Mesenteric fat pad (tissue), 1 donor: ENCODE measurements at regions not wholly inside any gene's neighbourhood (a gene's known extent, or its start where the extent isn't known, plus 50 kb on each side); places are given as distances from the start of the nearest gene placed in this dataset.
A peak's percentile ranks its signal among the peaks of the same experiment; 100 is the strongest.

ENCODE experiments used
- DNase-seq: peaks from one replicate; pipeline ENCODE4 v3.0.0-alpha.2; 2020; ENCODE audit warnings: low spot score
- donor health status: DM: yes; HTN: yes; CAD: no.

DNA sequence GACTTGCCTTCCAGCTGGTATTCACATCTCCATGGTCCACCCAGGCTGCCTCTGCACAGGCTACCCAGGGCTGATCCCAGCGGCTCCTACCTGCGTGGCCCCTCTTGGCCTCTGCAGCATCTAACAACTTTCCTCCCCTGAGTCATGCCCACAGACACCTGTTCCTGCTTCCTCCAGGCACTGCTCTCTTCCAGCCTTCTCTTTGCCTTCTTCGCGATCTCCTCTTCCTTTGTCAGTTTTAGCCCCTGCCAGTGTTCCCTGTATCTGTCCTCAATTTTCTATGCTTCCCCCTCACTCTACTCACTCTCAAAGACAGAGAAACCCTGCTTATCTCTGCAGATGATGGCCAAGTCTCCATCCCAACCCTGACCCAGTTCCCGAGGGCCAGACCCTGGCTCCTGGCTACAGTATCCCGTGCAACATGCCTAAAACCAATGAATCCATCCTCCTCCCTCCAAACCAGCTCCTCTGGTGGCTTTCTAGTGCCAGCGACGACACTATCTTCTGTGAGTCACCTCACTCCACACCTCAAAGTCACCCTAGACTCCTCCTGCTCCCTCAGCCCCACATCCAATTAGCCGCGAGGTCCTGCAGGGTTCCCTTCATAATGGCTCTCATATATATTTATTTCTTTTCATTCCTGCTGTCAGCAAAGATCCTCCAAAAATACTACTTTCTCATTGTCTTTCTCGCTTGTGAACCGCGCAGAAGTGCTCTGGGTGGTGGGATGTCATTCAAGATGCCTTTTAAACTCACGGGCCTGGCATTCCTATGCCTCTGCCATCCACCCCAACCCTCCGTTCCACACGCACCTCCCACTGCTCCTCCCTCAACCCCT is 259.2 kb downstream of the TOMM20 start:
- DNase-seq: no peak

DNA sequence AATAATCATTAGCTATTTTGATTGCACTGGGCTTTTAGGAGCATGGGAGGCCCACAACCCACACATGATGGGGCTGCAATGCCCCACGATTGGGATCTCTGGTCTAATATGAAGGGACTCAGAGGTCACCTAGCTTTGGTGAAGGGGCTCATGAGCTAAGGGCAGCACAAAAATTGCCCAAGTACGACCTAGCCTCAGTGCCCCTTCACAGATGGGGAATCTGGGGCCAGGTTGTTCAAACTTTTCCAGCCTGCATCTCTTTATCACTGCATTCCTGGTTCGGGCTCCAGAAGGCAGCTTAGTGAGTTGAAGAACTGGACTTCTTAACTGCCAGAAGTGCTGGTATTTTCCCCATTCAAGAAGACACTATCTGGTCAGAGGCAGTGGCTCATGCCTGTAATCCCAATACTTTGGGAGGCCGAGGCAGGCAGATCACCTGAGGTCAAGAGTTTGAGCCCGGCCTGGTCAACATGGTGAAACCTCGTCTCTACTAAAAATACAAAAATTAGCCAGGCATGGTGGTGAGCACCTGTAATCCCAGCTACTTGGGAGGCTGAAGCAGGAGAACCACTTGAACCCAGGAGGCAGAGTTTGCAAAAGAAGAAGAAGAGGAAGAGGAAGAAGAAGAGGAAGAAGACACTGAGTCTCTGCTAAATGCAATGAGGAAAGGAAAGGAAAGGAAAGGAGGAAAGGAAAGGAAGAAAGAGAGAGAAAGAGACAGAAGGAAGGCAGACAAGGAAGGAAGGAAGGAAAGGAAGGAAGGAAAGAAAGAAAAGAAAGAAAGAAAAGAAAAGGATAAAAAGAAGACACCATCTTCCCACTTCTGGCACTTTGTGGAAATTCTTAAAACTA is 258.5 kb upstream of the IRF2BP2 start:
- no peak for DNase-seq

DNA sequence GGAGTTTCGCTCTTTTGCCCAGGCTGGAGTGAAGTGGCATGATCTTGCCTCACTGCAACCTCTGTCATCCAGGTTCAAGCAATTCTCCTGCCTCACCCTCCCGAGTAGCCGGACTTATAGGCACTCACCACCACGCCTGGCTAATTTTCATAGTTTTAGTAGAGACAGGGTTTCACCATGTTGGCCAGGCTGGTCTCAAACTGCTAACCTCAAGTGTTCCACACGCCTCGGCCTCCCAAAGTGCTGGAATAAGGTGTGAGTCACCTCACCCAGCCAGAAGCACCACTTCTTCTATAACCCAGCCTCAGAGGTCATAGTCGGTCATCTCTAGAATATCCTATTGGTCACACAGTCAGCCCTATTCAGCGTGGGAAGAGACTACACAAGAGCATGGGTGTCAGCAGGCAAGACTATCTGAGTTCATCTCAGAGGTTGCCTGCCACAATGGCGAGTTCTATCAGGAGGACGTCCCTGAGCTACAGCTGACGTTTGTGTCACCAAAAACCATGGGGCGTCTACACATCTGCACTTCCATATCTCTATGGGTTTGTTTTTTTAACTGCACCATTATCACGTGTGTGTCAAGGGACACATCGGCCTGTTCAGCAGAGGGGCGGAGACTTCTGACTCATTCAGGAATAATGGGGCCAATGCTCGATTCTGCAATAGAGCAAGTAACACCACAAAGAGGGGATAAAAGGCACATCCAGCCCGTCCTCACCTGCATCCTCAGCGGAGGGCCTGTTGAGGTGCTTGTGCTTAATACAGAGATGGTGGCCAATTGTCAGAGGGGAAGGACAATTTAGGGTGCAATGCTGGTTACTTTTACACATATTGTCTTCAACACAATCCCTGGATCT is 256.3 kb upstream of the IRF2BP2 start:
- no peak for DNase-seq

DNA sequence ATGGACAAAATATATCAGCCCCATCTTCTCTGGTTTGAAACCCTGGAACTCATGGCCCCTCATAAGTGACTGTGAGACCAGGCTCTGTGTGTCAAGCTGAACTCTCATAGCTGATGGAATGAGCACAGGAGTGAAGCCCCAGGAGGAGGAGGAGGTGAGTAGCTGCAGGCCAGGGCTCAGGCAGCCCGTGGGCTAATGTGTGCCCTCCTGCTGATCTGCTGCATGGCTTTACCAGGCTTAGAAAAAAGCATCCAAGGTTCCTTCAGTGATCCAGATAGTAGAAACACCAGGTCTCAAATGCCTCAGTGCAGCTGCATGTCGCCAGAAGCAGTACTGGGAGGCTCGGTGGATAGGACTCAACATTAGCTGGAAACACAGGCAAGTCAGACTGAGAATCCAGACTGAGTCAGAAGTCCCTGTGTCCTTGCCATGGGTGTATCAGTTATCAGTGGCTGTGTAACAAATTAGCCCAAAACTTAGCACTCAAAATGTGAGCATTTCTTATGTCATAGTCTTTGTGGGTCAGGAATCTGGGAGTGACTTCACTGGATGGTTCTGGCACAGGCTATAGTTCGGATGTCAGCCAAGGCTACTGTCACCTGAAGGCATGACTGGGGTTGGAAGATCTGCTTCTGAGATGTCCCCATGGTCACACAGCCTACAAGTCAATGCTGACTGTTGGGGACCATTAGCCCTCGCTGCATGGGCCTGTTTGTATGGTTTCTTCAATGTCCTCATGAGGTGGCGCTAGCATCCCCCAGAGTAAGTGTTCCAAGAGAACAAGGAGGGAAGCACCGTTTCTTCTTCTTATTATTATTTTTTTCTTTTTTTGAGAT is 255.4 kb upstream of the IRF2BP2 start:
- DNase-seq: no peak

DNA sequence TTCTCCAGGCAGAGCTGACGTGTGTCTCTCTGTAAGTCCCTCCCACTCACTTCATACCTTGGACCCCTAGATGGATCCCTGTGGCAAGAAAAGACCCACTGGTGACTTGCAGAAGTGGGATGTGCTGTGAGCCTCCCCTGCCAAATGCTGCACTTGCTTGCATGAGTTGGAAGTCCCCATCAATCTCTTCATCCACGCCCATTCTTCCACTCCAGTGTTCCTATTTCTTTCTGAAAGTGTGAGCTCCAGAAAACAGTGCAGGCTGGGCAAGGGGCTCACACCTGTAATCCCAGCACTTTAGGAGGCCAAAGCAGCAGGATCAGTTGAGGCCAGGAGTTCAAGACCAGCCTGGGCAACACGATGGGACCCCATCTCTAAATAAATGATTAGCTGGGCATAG is 254.1 kb upstream of the IRF2BP2 start:
- no peak for DNase-seq

DNA sequence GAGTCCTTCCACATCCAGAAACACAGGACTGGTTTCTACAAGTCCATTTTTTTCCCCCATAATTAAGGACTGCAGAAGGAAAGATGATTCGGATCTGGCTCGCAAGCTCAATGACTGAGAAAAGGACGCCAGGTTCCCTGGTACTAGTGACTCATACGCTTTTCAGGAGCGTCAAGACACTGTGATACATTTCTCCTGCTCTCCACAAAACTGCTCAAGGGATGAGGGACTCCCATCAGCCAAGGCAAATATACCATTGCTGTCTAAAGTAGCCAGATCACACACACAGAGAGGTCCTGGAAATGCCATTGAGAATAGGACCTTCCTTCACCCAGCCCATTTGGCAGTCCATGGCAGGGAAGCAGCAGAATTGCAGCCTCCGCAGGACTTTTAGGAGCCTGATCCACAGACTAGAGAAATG is 253.6 kb upstream of the IRF2BP2 start:
- no peak for DNase-seq

DNA sequence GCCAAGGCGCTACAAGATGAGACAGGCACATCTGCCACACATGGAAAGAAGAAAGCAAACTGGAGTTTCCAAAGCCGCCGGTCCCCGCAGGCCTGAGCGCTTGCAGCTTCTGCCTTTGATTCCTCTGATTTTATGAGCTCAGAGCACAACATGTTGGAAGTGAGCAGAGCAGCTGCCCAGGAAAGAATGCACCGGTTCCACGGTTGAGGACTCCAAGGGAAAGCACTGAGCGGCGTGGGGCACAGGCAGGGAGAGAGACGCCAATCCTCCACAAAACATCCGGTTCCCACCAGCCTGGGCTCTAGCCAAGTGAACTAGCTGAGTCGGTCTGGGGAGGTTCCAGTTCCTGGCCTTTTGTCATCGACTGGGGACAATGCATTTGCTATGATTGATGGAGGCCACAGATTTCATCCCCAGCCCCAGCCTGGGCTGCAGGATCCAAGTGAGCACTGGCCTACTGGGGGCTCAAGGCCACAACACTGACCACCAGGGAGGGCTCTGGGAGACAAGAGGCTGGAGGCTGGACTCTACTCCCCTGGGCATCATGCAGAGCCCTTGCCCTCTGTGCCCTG is 253.1 kb upstream of the IRF2BP2 start:
- peak; percentile 92 for DNase-seq

DNA sequence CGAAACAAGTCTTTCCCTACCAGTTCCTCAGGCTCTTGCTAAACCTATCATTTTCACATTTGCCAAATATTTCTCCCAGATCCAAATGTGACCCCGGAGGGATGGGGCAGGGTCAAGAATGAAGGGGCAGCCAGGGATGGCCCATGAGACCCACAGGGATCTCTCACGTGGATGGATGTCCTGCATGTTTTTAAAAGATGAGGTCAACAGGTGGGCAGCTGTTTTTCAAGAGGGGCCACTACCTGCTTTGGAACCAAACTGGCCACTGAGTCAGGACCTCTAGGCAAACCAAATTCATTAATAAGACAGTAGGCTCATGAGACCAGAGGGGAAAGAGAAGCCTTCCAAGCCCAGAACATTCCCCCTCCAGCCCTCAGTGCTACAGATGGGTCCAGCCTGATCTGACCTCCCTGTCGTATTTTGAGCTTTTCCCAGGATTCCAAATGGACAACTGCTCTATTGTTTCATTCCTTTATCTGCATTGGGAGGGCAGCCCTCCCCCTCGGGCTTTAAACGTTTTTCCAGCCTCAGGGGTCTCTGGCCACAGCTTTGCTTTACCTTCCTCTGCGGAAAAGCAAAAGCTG is 252.5 kb upstream of the IRF2BP2 start:
- DNase-seq: no peak

DNA sequence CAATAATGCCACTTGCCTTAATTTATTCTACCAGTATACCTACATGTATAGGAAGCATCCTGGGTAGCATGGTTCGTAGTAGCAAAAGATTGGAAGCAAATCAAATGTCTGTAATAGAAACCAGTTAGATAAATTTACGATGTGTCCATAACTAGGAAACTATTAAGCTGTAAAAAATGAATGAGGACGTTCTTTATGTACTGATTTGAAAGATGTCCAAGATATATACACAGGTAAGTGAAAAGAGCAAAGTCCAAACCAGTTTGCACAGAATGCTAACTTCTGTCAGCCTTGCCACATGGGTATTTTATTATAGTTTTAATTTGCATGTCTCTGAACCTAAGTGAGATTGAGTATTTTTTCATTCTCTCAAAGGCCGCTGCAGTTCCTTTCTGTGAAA is 251.8 kb upstream of the IRF2BP2 start:
- DNase-seq: no peak

DNA sequence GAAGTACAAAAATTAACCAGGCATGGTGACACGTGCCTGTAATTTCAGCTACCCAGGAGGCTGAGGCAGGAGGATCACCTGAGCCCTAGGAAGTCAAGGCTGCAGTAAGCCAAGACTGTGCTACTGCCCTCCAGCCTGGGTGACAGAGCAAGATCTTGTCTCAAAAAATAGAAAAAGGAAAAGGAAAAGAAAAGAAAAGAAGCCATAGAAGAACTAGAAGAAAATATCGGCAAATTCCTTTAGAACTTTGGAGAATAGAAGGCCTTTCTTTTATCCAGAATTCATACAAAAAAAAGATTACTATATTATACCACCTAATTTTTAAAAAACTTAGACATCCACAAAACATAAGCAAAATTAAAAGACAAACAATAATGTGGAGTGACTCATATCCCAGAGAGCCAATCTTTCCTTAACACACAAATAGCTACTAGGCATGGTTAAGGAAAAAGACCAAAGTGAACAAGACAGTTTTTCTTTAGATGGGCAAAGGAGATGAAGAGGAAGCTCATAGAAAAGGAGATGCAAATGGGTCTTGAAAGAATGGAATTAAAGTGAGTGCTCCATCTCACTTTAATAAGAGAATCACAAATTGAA is 251.1 kb upstream of the IRF2BP2 start:
- DNase-seq: no peak

DNA sequence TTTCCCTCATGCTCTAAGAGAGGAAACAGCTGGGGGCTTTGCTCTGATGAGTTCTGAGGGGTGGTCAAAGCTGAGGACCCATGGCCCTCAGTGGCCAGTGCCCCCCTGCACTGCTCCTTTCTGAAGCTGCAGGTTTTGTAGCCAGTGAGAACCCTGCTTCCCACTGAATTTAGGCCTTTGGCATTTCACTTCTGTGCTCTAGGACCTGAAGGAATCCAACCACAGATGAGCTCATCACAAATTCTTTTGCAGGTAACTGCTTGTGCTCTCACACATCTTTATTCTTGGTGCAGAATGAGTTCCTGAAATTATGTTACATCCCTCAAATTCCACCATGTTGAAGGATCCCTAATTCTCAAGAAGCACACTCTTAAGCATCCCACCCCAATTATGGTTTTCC is 248.7 kb upstream of the IRF2BP2 start:
- no peak for DNase-seq

DNA sequence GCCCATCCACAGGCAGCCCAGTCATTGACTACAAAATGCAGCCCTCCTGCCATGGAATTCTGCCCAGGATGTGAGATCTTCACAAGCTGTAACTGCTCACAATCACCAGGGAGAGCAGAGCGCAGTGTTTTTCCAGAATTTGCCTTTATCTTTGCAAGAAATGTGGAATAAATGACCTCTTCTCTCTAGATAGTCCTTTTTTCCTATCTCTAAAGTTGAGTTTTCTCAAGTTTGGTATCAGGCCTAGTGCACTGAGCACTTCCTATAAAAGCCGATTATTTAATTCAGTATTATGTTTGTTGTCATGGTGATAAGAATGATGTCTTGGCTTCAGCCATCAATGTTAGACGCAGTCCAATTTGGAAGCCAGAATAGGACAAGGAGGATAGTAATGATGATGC is 246.9 kb upstream of the IRF2BP2 start:
- DNase-seq: no peak

DNA sequence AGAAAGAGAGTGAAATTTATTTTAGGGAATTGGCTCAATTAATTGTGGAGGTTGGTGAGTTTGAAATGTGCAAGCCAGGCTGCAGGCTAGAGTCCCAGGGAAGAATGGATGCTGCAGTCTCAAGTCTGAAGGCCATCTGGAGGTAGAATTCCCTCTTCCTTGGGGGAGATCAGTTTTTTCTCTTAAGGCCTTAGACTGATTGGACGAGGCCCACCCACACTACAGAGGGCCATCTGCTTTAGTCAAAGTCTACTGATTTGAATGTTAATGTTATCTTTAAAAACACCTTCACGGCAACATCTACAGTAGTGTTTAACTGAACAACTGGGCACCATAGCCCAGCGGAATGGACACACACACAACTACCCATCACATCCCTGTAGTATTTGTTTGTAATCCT is 245.9 kb upstream of the IRF2BP2 start:
- DNase-seq: no peak

DNA sequence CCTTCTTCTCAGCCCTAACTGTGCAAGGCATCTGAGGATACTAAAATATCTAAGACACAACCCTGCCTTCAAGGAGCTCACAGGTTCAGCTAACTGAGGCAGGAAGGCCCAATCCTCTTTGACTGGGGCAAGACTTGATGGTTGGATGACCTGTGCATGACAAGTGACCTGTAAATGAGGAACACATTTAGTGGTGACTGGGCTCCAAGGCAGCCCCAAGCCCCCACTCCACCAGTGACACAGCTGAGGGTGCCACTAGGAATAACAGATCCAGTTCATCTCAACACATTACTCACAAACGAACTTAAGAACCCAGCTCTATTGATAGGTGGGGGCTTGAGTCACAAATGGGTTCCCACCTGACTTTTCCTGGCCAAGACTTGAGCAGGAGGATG is 244.7 kb upstream of the IRF2BP2 start:
- DNase-seq: no peak

DNA sequence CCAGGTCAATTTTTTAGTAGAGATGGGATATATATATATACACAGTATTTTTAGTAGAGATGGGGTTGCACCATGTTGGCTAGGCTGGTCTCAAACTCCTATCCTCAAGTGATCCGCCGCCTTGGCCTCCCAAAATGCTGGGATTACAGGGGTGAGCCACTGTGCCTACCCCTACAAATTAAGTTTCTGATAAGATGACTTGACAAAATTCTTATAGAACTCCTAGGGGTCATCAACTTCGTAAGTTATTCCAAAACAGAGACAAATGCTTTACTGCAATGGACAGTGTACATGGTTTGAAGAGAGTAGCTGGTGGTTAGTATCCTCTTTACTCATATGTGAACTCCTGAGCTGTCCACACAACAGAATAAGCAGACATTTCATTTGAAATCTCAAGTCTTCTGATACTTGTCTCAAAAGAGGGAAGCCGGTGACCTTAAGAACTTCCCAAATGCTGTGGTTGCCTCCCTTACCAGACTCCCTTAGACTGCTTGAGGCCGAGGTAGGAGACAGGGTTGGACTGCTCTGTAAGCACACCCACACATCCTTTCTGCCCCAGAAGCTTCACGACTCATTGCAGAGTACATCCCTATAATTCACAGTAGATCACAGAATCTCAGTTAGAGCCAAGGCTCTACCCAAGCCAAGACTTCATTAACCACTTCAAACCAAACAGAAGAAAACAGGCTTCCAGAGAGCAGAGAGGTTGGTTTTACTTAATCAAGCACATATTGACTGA is 244.1 kb upstream of the IRF2BP2 start:
- no peak for DNase-seq

DNA sequence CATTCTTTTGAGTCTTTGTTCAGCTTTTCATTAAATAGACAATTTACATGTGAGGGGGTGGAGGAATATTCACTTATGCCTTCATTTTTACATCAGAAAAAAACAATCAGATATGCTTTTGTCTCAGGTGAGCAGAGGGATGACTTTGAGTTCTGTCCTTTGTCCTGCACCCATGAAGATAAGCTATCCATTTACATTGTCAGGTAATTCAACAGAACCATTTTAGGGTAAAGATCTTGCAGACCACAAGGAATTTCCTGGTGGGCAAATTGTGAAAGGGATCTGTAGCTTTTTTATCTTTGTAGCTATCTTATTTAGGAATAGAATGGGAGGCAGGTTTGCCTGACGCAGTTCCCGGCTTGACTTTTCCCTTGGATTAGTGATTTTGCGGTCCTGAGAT is 242.7 kb upstream of the IRF2BP2 start:
- no peak for DNase-seq

DNA sequence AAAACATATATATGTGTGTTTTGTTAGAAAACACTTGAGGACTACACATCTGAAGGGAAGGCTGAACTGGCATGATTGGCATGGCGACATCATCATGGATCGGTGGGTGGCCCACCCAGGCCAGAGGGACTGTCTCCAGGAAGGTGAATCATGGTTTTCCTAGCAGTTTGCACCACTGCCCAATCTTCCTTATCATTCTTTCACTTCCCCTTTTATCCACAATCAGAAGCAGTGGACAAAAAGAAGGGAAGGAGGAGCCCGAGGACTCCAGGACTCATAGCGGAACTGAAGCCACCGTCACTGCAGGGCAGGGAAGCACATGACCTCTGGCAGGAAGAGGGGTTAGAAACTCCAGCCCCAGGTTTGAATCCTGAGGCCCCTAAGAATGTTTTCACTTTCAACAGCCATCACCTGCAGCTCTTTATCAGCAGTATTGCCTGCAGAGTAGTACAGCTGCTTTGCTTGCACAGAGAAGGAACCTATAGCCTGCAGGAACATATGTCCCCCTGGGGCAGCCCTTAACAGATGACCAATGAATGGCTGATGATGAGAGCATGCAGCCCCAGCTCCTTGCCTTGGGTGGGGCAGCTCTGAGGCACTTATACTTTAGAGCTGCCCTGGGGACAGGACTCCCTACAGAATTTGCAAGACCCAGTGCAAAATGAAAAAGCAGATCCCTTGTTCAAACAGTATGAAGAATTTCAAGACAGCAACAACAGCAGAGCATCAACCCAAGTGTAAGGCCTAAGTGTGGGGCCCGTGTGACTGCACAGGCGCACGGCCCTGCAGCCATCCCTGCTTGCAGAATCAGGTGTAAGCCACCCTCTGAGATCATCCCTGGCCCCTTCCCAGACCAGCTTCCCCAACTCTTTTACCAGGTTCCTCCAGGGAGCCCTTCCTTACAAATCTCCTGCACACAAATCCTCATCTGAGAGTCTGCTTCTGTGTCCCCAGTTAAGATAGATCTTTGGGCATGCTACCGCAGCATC is 241.8 kb upstream of the IRF2BP2 start:
- no peak for DNase-seq

DNA sequence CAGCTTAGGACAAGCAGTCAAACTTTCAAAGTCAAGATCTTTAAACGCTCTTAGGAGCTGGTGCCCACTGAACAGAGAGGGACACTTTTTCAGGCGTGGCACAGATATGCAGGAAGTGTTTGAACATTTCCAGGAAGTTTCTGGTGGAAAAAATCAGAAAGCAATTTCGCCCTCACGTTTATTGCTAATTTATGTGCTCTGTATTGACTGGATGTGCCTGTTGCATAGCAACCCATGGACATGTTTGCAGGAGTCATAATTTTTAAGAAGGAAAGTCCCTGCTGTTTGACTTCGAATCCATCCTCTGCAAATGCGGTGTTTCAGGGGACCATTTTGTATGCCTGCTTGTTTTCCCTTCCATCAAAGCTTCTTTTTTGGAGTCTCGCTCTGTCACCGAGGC is 239.9 kb upstream of the IRF2BP2 start:
- no peak for DNase-seq
